ENCODE measurements at regions not wholly inside any gene's neighbourhood (a gene's known extent, or its start where the extent isn't known, plus 50 kb on each side); places are given as distances from the start of the nearest gene placed in this dataset.

DNA sequence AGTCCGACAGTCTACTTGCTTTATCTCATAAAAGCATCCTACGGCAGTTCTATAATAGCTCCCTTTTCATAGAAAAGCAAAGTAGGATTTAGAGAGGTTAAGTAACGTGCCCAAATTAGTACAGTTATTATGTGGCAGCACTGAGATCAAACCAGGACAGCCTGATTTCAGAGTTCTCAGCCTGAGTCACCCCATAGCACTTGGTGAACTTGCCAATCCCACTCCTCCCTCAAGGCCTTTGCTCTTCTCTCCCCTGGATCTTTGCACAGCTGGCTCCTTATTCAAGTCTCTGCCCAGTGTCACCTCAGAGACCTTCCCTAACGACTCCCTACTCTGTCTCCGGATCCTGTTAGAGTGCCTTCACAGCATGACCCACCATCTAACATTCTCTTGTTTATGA, 438.0 kb upstream of the NFE2L3 start:
- Mint-ChIP-seq H3K36me3 (no peaks in the 10 kb centered on the region), H3K27me3 (peaks cover 3% of the 10 kb centered on the region), H3K9me3 (no peaks in the 10 kb centered on the region), H3K4me1 (no peaks in the 10 kb centered on the region), H3K4me3 (no peak overlapping the region), H3K27ac (no peak overlapping the region)

DNA sequence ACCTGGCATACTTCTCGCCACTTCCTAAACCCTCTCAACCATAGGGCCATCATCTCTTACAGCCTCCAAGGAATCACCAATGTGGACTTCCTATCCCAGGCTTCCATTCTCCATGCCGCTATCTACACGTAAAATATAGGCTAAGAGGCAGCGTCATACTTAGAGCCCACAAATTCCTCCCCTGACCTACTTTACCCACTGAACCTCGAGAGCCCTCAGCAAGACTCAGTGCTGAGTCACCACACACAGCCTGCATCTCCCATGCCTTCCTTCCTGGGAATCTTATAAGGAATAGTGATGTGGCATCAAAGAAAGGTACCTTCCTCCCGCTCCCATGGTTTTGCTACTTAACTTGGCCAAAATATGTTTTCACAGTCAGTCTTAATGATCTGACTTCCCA, 435.6 kb upstream of the NFE2L3 start:
- no peaks in the 10 kb centered on the region for H3K36me3 Mint-ChIP-seq
- no peak overlapping the region for H3K27ac Mint-ChIP-seq
- no peaks in the 10 kb centered on the region for H3K4me1 Mint-ChIP-seq
- no peaks in the 10 kb centered on the region for H3K9me3 Mint-ChIP-seq
- no peak overlapping the region for H3K4me3 Mint-ChIP-seq
- H3K27me3 Mint-ChIP-seq, result peaks cover 3% of the 10 kb centered on the region

DNA sequence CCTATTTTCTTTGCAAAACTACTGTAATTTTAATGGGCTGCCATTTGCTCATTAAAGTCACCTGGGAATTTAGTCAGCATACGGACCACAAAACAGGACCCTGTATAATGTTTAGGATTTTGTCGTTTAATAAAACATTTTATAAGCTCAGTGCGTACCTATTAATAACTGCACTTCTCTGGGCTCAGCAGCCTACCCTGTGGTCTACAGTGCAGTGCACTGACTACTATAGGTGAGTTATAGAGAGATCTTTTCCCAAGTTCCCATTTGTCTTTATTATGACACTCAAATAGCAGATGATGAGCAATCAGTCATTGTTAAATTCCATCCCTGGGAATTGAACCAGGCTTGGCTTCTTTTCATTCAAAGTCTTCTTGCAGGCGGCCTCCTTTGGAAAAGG, 433.4 kb upstream of the NFE2L3 start:
- Mint-ChIP-seq H3K27ac (no peak overlapping the region), H3K4me3 (no peak overlapping the region), H3K27me3 (peaks cover 3% of the 10 kb centered on the region), H3K36me3 (no peaks in the 10 kb centered on the region), H3K4me1 (no peaks in the 10 kb centered on the region), H3K9me3 (no peaks in the 10 kb centered on the region)

DNA sequence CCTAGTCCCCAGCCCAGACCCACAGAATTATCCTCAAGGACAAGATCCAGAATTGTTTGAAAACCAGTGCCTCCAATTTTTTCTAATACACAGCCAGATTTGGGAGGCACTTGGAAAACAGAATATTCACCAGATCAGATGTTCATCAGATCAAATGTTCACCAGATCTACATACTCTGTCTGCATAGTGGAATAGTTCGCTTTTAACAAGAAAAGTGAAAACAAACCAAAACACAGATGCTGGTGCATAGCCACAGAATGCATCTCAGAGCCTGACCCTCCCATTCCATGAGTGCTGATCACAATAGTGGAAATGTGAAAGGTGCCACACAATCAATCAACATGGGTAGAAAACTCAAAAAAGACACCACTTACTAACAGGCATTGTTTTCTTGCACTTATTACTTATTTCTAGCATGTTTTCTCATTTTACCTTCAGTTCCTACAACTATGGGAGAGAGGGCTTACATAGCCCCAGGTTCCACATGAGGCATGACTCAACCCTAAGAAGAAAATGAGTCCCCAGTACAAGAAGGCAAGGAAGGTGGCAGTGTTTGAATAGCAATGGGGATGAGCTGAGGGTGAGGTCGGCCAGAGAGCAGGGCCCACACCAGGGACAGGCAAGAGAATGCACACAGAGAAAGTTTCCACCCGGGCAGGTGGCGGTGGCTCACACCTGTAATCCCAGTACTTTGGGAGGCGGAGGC, 432.7 kb upstream of the NFE2L3 start:
- Mint-ChIP-seq H3K36me3 (no peaks in the 10 kb centered on the region), H3K4me3 (no peak overlapping the region), H3K27me3 (peaks cover 3% of the 10 kb centered on the region), H3K4me1 (no peaks in the 10 kb centered on the region), H3K9me3 (no peaks in the 10 kb centered on the region), H3K27ac (no peak overlapping the region)

DNA sequence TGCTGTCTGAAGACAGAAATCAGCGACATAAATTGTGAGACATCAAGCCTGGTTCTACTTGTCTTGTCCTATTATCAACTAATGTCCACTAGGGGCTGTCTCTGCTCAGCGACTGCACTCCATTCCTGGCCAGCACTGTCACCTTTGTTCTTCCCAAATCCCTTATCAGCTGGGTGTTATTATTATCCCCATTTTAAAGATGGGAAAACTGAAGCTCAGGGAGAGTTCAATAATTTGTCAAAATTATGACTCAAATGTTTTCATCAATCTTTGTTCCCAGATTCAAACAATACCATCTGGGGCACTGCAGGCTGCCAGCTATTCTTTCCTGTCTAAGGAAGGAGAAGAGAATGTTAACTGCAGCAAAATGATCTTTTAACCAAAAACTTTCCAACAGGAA, 431.6 kb upstream of the NFE2L3 start:
- Mint-ChIP-seq H3K4me3 (no peak overlapping the region), H3K9me3 (no peaks in the 10 kb centered on the region), H3K27me3 (peaks cover 3% of the 10 kb centered on the region), H3K27ac (no peak overlapping the region), H3K4me1 (no peaks in the 10 kb centered on the region), H3K36me3 (no peaks in the 10 kb centered on the region)

DNA sequence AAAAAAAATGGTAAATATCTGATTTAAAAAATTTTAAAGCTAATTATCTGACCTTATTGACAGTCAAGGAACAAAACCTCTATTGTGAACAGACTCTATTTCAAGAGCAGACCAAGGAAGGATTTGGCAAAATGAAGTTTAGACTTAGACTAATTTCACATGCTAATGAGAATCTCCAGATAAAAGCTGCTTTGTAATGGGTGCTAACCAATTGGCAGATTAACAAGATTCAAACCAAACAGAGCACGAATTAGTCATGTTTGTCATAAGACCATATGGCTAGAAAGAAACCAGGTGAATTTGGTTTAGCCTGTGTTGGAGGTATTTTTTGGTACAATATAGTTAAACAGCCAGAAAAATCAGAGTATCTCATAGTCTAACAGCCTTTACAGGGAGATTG, 429.1 kb upstream of the NFE2L3 start:
- Mint-ChIP-seq H3K36me3 (no peaks in the 10 kb centered on the region), H3K9me3 (no peaks in the 10 kb centered on the region), H3K27me3 (no peaks in the 10 kb centered on the region), H3K4me1 (no peaks in the 10 kb centered on the region), H3K27ac (no peak overlapping the region), H3K4me3 (no peak overlapping the region)

DNA sequence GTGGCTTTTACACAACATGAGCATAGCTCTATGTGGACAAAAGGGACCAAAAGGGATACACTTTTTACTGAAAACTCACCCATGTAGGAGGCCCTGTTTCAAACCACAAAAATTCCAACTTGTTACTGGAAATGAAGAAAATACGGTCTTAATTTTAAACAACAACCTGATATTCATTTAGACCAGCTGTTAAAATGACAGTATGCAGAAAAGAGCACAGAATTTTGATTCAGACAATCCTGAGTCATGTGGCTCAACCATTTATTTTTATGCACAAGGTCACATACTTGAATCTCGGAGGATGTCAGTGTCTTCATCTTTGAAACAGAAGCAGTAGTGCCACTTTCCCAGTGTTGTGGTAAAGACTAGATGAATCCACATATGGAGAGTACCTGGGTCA, 426.5 kb upstream of the NFE2L3 start:
- Mint-ChIP-seq H3K4me3 (no peak overlapping the region), H3K4me1 (no peaks in the 10 kb centered on the region), H3K27me3 (no peaks in the 10 kb centered on the region), H3K36me3 (no peaks in the 10 kb centered on the region), H3K27ac (no peak overlapping the region), H3K9me3 (no peaks in the 10 kb centered on the region)

DNA sequence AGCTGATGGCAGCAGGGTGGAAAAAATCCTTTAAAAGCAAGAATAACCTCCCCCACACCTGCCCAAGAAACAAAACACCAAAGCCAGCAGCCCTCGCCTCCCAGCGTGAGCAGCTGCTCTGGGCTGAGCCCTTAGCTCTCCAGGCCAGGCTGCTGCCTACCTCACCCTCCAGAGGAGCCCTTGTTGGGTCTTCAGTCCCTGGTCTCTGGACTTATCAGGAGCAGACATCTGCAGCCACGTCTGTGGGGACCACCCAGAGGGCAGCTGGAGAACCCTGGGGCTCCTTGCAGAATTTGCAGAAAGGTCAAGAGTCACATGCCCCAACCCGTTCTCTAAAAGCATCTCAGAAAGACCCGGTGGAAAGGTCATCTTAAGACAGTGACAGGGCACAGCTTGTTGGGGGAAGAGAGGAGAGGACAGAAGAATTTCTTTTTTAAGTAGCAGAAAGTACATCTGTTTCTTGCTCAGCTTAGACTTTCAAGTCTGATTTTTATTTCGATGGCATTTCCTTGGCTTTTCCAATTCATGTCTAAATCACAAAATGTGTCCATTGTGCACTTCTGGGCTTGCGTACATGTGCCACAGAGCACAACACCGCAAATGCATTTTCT, 425.7 kb upstream of the NFE2L3 start:
- Mint-ChIP-seq H3K27me3 (no peaks in the 10 kb centered on the region), H3K4me1 (no peaks in the 10 kb centered on the region), H3K36me3 (no peaks in the 10 kb centered on the region), H3K9me3 (no peaks in the 10 kb centered on the region), H3K27ac (no peak overlapping the region), H3K4me3 (no peak overlapping the region)

DNA sequence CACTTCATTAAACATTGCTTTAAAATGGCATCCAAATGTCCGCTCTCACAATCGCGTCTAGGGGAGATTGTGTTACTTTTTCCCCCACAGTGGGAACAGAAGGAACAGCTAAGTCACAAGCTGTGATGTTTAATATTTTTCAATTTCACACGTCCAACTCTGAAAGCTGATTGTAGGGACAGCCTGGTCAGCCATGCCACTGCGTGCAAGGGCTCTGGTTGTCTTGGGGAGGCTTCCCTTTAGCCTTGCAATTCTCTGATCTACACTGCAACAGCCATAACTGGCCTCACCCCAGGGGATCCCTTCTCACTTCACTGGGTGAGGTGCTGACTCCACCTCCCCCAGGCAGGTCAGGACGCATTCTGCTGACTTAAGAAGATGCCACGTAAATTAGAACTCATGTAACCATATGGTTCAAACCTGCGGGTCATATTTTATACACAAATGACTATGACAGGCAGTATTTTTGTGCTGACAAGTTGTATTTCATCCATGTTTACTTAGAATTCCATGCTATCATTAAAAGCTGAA, 425.2 kb upstream of the NFE2L3 start:
- H3K4me3 Mint-ChIP-seq, result no peak overlapping the region
- H3K27me3 Mint-ChIP-seq, result no peaks in the 10 kb centered on the region
- H3K9me3 Mint-ChIP-seq, result no peaks in the 10 kb centered on the region
- H3K4me1 Mint-ChIP-seq, result no peaks in the 10 kb centered on the region
- no peaks in the 10 kb centered on the region for H3K36me3 Mint-ChIP-seq
- H3K27ac Mint-ChIP-seq, result no peak overlapping the region

DNA sequence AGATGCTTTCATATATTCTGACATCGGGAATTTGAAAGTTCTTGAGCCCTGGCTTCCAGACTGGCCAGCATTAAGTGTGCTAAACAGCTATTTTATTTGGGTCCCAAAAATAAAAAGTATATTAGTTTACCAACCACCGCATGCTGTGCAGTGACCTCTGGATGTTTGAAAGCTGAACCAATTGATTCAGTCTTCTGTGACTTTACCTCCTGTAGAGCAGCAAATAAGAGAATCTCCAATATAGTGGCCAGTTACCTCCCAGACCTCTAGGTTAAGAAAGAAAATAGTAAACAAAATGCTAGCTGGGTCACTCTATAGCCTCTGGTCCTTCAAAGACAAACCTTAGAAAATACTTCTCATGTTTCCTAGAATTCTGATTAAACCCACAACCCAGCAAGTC, 424.6 kb upstream of the NFE2L3 start:
- no peak overlapping the region for H3K27ac Mint-ChIP-seq

DNA sequence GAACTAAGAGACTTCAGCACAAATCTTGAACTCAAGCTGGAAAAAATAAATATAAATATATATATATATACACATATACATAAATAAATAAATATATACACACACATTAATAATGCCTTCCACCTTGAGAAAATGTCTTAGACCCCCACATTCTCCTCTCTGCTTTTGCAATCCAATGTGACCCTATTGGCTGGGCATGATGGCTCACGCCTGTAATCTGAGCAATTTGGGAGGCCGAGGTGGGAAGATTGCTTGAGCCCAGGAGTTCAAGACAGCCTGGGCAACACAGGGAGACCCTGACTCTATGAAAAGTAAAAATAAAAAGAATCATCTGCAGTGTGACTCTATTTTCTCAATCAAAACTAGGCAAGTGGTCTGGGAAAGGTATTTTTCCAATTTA, 424.1 kb upstream of the NFE2L3 start:
- Mint-ChIP-seq H3K4me1 (no peaks in the 10 kb centered on the region), H3K27ac (no peak overlapping the region), H3K27me3 (no peaks in the 10 kb centered on the region), H3K9me3 (no peaks in the 10 kb centered on the region), H3K4me3 (no peak overlapping the region), H3K36me3 (no peaks in the 10 kb centered on the region)

More for the DNA sequence above, 424.6 kb upstream of the NFE2L3 start:
- H3K9me3 Mint-ChIP-seq, result no peaks in the 10 kb centered on the region
- H3K36me3 Mint-ChIP-seq, result no peaks in the 10 kb centered on the region
- no peaks in the 10 kb centered on the region for H3K27me3 Mint-ChIP-seq
- H3K4me1 Mint-ChIP-seq, result no peaks in the 10 kb centered on the region
- H3K4me3 Mint-ChIP-seq, result no peak overlapping the region

DNA sequence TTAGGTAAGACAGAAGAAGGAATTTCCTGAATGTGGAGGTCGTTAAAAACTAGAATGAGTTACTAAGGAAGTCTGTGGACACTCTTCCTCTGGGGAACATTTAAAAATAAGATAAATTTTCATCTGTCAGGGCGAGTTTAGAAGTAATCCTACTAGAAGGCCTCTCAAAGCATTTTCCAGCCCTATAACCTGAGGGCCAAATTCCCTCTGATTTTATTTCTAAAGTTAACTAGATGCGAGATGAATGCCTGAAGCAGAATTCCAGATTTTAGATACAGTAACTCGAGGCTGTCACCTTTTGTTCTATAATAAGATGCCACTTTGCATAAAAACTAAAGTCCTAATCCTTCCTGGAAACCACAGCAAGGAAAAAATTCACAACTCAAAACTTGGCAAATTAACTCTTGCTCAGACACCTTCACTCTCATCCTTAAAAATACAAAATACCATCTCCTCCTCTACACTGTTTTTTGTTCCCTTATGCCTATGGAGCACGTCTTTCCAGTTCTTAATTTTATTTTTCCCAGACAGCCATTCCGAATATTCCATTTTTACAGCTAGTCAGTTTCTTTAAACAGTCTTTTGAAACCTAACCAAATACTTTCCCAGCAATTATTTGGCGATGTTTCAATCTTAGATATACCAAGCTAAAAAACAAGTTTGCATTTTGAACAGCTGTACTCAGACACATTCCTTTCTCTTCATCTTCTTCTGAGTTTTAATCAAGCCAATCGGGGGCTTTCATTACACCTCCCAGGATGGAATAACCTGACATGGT, 420.7 kb upstream of the NFE2L3 start:
- Mint-ChIP-seq H3K4me1 (no peaks in the 10 kb centered on the region), H3K27ac (no peak overlapping the region)

DNA sequence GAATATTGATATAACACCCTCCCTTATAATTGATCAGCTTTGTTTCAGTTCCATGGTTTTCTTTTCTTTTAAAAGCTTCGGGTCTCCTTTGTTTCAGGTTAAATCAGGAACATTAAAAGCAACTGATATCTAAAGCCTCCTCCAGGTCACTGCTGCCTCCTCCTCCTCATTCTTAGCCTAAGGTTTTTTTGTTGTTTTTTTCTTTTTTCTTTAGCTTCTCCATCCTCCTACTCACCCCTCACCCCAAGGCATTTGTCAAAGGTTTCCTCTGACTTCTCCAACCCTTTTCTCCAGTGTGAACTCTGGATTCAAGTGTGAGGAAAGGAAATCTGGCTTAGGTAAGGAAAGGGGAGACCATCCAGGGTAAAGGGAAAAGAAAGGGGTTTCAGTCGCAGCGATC, 420.2 kb upstream of the NFE2L3 start:
- H3K27ac Mint-ChIP-seq, result no peak overlapping the region
- H3K9me3 Mint-ChIP-seq, result no peaks in the 10 kb centered on the region
- H3K4me3 Mint-ChIP-seq, result no peak overlapping the region

More for the DNA sequence above, 420.7 kb upstream of the NFE2L3 start:
- no peaks in the 10 kb centered on the region for H3K9me3 Mint-ChIP-seq
- H3K36me3 Mint-ChIP-seq, result no peaks in the 10 kb centered on the region
- peaks cover 5% of the 10 kb centered on the region for H3K27me3 Mint-ChIP-seq
- H3K4me3 Mint-ChIP-seq, result no peak overlapping the region

DNA sequence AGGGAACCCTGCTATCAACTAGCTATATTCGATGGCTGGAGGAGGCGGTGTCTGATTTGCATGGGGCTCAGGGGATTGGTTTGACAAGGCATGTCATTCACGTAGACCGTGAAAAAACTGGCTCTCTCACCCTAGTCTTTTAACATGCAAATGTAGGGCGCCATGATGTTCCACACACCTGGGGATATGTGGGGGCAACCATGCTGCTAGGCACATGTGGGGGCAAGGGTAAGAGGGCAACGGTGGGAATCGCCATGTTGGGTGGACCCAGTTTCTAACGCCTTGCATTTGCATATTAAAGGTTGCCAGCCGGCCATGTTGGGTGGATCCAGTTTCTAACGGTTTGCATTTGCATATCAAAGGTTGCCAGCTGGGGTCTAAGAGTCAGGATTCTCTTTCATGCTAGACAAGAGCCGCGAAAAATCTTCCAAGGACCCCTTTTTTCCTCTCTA, 419.2 kb upstream of the NFE2L3 start:
- Mint-ChIP-seq H3K27me3 (peaks cover 11% of the 10 kb centered on the region), H3K4me1 (no peaks in the 10 kb centered on the region), H3K4me3 (no peak overlapping the region), H3K9me3 (no peaks in the 10 kb centered on the region), H3K36me3 (no peaks in the 10 kb centered on the region), H3K27ac (no peak overlapping the region)

More for the DNA sequence above, 420.2 kb upstream of the NFE2L3 start:
- H3K4me1 Mint-ChIP-seq, result no peaks in the 10 kb centered on the region
- peaks cover 8% of the 10 kb centered on the region for H3K27me3 Mint-ChIP-seq
- no peaks in the 10 kb centered on the region for H3K36me3 Mint-ChIP-seq

DNA sequence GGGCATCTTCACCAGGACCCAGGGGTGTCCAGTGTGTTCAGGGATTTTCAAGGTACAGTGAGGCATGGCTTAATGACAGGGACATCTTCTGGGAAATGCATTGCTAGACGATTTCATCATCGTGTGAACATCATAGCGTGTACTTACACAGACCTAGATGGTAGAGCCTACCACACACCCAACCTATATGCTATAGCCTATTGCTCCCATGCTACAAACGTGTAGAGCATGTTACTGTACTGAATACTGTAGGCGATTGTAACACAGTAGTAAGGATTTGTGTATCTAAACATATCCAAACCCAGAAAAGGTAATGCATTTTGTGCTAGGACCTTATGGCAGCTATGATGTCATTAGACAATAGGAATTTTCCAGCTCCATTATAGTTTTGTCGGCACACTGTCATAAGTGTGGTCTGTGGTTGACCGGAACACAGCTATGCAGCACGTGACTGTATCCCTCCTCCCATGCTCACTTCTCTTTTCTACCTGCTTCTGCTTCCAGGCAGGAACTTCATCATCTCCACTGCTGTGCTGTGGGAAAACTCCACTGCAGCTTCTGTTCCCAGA, 416.2 kb upstream of the NFE2L3 start:
- no peak overlapping the region for H3K27ac Mint-ChIP-seq
- no peaks in the 10 kb centered on the region for H3K4me1 Mint-ChIP-seq
- H3K27me3 Mint-ChIP-seq, result peaks cover 14% of the 10 kb centered on the region
- no peaks in the 10 kb centered on the region for H3K9me3 Mint-ChIP-seq
- H3K4me3 Mint-ChIP-seq, result no peak overlapping the region
- H3K36me3 Mint-ChIP-seq, result no peaks in the 10 kb centered on the region

DNA sequence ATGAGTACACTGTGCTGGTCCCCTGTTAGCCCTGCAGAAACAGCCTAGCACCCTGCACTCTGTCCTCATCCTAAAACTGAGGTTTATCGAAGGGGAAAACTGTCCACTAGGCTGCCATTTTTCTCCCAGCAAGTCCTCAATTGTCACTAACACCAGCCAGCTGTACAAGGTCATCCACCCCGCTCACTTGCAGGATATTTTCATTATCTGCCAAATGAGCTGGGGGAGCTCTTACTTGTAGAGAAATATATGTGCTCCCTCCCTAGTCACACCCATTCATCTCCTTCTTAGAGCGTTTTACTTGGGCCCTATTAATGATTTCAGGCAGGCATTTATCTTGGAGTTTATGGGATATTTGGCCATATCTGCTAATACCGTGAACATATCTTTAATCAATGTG, 413.5 kb upstream of the NFE2L3 start:
- H3K27me3 Mint-ChIP-seq, result peaks cover 17% of the 10 kb centered on the region
- no peaks in the 10 kb centered on the region for H3K4me1 Mint-ChIP-seq
- no peaks in the 10 kb centered on the region for H3K36me3 Mint-ChIP-seq
- no peak overlapping the region for H3K4me3 Mint-ChIP-seq
- H3K9me3 Mint-ChIP-seq, result no peaks in the 10 kb centered on the region
- H3K27ac Mint-ChIP-seq, result no peak overlapping the region

All from activated naive CD4-positive, alpha-beta T cell treated with anti-CD3 and anti-CD28 coated beads, Interleukin-2, amount 50 U/mL, for 24 hours (primary cell).